ENCODE measurements at regions not wholly inside any gene's neighbourhood (a gene's known extent, or its start where the extent isn't known, plus 50 kb on each side); places are given as distances from the start of the nearest gene placed in this dataset.
"Not testable (repeated sequence)": the region's sequence is repeated elsewhere in the genome, so short reads cannot be mapped to it uniquely, and the experiment has no call there.

DNA sequence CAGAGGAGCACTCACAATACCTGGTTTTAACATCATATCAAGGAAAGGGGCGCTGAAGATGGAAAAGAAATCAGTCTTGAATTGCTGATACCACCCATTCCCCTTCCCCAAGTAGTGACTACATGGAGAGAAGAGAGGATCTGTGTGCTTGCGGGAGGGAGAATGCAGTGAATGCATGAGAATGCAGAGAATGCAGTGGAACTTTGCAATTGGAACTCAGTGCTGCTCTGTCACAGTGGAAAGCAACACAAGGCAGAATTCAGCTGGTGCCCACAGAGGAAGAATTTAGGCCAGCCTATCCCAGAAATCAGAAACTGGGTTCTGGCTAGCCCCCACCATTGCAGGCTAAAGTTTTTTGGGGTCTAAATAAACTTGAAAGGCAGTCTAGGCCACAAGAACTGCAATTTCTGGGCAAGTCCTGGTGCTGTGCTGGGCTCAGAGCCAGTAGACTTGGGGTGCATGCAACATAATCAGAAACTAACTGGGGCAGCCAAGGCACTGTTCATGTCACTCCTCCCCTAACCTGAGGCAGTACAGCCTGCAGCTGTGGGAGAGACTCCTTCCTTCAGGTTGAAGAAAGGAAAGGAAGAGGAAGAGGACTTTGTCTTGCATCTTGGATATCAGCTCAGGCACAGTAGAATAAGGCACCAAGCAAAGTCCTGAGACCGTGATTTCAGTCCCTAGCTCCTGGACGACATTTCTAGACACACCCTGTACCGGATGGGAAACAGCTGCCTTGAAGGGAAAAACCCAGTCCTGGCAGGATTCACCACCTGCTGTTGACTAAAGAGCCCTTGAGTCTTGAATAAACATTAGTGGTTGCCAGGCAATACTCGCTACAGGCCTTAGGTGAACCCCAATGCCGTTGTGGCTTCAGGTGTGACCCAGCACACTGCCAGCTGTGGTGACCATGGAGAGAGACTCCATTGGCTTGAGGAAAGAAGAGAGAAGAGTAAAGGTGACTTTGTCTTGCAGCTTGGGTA is 329.3 kb downstream of the TBL1XR1 start:
- DNase-seq: no peak

DNA sequence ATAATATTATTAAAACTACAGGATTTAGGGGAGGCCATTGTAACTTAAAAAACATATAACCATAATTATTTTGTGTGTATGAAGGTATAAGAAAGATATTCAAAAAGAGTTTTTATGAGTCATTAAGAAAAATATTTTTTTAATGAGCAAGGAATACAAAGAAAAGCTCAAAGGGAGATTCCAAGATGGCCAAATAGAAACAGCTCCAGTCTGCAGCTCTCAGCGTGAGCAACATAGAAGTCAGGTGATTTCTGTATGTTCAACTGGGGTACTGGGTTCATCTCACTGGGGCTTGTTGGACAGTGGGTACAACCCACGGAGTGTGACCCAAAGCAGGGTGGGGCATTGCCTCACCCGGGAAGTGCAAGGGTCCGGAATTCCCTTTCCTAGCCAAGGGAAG is 336.1 kb downstream of the TBL1XR1 start:
- DNase-seq: no peak

DNA sequence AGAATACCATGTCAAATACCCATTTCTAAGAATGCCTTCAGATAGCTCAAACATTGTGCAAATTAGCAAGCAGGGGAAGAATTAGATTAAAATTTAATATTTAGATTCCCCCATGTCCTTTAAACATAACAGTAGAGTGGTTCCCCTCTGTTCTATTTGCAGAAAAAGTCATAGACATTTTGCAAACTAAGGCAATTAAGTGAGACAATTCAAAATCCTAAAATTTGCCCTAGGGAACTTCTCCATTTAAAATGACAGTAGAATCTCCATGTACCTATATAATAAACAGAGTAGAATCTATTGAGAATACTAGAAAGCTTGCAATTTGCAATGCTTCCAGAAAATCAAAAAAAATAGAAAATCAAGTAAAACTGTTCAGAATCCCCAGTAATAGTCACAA is 340.6 kb downstream of the TBL1XR1 start:
- DNase-seq: no peak

DNA sequence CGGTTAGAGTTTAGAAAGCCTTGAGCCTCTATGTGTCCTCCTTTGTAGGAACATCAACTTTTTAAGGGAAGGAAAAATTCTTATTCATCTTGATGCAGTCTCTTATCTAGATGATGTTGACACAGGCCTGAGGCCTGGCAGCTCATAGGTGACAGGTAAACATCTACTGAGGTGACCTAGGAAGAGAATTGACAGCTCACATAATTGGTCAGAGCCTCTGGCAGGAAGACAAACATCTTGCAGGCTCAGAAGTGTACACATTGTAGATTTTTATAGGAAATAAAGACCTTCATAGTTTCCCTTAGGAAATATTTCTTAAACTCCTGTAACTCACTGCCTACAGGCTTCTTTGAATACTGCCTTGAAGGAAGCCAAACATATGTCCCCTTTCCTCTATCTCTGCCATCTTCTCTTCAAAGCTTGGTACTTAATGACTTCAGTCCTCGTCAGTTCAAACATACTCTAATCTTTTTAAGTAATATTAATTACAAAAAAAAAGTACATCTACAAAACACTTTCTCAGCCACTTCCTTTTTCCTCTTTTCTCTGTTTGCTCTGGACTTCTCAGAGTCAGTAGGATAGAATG is 341.3 kb downstream of the TBL1XR1 start:
- no peak for DNase-seq

DNA sequence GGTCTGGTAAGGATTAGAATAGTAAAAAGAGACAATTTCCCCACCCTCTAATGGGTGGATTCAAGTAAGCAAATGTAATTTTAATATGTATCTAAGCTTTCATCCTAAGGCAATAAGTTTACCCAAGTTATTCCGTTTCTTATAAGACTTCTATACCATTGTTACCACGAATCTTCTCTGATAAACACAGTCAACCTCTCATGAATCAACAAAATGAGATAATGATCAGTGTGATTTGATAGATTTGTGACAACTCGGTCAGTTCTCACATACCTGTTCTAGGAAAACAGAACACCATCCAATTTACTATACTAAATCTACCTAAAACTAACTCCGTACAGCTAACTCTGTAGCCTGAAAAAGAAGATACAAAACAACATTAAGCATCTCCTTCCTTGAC is 342.1 kb downstream of the TBL1XR1 start:
- no peak for DNase-seq

DNA sequence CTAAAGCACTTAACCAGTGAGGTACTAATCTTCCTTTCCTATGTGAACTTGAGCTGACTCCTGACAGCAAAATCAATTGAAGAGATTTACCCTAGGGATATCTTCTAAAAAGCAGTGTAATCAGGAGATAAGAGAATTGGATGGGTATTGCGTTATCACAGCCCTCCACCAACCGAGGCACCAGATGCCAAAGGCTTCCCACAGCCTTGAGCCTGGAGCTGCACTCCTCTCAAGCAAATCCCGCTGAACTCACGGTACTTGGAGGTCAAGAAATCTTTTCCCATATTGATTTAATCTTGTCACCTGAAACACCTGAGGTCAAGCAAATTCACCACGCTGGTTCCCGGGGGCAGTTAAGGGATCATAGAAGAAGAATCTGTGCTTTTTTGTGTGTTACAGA is 346.8 kb downstream of the TBL1XR1 start:
- DNase-seq: no peak

DNA sequence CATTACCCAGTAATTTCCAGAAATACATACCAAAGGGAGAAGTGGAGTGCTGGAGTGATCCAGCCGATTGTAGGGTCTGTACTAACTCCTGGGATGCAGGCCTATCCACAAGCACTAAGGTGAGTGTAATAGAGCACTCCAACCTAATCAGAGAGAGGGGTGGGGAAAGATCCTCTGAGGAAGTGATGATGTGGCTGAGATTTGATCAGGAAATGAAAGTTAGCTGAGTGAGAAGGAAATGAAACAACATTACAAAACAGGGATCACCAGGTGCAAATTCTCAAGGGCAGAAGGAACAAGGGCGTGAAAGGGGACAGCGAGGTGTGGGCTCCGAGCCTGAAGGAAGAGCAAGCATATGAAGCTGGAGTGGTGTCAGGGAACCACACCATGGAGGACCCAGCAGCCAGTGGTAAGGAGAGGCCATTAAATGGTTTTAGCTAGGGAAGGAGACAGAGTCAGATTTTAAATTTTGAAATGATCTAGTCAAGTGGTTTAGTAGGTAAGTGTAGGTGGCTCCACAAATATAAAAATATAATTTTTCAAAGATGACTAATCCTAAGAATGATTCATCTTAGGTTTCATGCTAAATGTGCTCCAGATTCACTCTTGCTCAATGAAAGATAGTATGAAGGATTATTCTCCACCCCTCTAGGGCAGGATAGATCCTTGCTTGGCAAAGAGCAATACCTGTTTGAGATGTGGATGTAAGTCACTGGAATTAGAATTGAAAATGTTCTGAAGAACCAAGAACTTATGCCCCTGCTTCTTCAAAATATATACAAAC is 348.7 kb downstream of the TBL1XR1 start:
- no peak for DNase-seq

DNA sequence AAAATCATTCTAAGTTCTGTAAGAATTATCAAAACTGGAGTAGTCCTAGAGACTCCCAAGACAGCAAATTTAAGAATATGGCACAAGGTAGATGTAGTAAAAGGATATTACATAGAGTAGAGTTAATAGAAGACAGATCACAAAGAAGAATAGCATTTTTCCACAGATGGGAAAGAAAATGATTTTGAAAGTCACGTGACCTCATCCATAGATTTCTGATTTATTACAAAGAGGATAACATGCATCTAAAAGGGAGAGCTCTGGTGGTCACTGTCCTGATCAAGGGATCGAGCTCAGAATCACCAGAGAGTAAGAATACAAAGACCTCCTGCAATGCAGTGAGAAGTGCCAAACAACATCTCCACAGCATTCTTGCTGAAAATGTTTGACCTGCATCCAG is 354.4 kb downstream of the TBL1XR1 start:
- no peak for DNase-seq

DNA sequence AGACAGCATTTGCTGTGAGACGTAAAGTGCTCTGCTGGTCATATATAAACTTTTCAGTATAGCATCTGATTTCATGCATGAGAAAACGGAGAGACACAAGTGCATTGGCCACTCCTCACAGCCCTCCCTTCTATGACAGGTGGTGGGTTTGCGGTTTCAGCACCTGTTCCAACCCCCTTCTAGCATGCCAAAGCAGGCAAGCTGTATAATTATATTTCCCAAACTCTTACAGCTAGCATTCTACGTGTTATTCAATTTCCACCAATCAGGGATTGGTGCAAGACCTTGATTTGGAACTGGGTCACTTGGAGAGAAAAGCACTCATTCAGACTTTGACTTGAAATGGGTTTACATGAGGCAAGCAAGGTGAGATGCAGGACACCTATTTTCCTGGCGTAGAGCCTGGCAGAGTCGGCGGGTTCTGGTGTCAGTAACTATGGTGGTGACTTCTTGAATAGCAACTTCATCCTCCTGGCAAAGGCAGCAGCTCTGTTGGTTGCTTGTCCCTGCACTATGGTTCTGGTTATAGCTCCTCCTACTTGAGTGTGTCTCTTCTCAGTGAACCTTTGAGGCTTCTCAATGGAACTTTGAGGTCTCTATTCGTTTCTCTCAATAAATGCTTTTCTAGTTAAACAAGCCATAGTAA is 356.5 kb downstream of the TBL1XR1 start:
- DNase-seq: no peak

DNA sequence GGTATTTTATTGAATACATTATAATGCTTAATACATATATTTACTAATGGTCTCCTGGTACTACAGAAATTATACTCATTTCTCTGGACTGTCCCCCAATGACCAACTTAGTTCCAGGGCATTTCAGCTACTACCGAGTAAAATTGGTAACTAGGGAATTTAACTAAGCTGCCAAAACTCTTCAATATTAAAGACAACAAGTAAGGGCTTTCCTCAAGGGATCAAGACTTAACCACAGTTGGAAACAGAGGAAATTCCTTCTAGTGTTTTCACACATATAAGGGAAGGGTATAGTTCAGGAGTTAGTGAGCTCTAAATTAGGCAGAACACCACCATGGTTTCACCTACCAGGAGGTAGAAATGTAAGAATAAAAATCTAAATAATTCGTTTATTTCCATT is 357.4 kb downstream of the TBL1XR1 start:
- no peak for DNase-seq

DNA sequence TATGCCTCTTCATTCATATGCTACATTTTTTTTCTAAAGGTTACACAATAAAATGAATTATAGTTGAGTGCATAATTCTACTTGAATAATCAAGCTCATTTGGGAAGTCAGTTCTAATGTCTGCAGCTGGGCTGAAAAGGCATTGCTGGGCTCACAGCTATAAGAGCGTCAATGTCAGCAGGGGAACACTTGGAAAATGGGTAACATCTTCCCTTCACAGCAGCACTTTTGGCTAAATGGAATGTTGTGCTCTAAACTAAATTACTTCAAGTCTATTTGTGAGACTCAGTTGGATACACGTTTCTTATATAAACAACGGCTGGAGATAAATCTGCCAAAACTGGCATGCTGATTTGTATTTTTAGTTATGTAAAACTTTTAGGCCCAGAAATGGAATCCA is 357.8 kb downstream of the TBL1XR1 start:
- no peak for DNase-seq

DNA sequence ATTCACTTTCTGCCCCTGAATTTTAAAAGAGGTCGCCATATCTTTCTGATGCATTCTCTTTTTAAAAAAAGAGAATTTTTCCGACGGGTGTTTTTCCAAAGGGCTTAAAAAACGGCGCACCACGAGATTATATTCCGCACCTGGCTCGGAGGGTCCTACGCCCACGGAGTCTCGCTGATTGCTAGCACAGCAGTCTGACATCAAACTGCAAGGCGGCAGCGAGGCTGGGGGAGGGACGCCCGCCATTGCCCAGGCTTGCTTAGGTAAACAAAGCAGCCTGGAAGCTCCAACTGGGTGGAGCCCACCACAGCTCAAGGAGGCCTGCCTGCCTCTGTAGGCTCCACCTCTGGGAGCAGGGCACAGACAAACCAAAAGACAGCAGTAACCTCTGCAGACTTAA is 370.0 kb downstream of the TBL1XR1 start:
- not testable (repeated sequence) for DNase-seq

DNA sequence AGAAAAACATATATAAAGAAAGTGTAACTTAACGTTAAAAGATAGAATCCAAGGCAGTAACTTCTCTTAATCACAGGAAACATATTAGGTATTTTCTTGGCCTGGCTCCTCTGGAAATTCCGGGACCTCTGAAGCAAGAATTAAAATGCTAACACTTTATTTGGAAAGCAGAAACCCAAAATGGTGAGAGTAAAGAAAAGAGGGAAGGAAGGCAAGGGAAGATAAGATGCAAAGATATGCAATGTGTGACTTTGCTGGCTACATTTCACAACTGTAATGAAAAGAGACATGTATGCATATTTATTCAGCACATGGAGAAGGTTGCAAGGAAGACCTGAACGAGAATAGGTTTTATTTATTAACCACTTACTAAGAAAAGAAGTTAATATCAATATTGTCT is 372.5 kb downstream of the TBL1XR1 start:
- DNase-seq: no peak

DNA sequence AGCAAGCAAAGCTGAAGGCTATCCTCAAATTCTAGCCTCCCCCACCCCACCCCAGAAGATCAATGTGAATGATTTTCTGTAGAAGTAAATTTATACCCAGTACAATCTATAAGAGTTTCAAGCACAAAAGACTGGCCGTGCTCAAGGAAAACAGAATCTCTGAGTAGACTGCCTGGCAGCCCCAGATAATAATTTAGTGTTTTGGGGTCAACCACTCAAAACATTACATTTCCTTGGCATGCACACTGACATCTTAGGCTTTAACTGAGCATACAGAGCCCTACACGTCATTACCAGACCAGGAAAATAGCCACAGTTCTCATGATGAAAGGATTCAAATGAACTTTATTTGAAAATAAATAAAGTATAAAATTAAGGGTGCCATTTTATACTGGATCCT is 376.5 kb downstream of the TBL1XR1 start:
- no peak for DNase-seq

DNA sequence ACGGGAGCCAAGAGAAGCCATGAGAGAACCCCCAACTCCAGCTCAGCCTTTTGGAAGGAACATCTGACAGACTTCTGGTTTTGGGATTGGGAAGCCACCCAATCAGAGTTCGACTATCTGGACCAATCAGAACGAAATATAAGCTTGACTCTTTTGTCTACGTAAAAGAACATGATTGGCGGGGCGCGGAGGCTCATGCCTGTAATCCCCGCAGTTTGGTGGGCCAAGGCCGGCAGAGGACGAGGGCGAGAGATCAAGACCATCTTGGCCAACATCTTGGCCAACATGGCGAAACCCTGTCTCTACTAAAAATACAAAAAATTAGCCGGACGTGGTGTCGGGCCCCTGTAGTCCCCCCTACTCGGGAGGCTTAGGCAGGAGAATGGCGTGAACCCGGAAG is 380.3 kb downstream of the TBL1XR1 start:
- DNase-seq: no peak

DNA sequence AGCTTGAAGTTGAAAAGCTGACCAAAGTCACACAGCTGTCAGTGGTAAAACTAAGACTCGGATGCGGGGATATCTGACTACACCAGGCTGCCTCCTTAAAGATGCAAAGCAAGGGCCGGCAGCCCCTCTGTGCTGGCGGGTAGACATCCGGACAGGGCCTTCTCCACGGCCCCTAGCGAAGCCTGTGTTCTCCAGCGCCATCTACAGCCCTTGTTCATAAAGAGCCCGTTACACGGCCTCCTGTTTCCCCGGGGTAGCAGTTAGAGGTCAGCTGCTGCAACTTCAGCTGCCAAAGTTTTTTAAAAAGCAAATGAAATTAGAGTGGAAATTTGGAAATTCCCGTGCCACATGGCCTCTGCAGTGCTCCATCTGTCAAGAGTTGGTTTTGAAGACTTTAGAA is 383.0 kb downstream of the TBL1XR1 start:
- DNase-seq: no peak

DNA sequence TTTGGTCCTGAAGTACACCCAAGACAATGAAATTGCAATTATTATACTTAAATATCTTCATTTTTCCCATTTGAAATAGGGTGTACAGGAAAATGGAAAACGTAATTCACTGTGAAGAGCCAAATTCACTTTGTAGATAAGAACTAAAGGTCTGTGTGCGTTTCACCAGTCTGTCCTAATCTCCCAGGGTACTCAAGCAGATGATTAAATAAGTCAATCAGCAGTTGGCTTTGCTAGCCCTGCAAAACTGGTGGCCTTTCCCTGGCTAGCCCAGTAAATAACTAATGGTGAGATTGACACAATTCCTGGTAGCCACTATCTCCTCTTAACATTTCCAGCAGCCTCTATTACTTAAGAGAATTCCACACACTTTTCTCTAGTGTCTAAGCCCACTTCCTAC is 389.3 kb downstream of the TBL1XR1 start:
- DNase-seq: no peak

DNA sequence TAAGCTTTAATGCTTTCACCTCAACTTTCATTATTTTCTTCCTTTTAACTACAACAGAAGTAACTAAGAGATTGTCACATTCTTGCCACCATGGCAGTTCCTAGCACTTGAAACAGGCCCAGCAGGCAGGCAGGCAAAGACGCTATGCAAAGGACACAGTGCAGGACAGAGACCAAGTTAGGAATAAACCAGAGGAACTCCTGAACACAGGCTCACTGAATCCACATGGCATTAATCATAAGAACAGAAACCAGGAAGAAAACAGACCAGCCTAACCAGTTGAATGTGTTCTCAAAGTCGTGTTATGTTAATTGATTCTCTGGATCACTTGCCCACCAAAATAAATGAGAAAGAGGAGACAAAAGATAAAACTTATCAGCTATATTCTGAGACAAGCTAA is 397.6 kb downstream of the TBL1XR1 start:
- DNase-seq: no peak

DNA sequence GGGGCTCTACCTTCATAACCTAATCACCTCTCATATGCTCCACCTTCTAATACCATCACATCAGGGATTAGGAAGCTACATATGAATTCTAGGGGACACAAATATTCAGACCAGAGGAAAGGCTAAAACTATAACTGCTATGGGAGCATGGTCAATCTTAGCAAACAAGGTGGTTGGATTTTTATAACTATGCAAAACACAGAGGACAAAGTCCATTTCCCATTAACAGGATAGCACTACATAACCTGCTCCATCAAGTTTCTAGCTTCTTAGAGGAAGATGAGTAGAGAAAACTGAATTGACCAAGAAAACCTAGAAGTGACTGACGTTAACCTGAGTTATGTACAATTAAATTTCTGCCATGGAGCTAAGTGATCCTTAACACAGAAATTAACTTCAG is 398.6 kb downstream of the TBL1XR1 start:
- DNase-seq: no peak

DNA sequence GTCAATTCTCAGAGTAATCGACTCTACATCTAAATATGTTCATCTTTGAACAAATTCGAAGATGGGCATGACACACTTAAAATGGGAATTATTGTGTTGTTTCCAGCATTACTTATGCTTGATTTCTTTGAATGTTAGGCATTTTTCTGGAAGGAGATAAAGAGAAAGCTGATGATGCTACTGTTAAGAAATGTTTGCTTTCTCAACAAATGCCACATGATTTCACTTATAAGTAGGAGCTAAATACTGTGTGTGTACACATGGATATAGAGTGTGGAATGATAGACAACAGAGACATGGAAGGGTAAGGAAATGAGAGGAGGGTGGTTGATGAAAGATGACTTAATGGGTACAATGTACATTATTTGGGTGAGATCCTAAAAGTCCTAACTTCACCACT is 400.9 kb downstream of the TBL1XR1 start:
- DNase-seq: no peak

DNA sequence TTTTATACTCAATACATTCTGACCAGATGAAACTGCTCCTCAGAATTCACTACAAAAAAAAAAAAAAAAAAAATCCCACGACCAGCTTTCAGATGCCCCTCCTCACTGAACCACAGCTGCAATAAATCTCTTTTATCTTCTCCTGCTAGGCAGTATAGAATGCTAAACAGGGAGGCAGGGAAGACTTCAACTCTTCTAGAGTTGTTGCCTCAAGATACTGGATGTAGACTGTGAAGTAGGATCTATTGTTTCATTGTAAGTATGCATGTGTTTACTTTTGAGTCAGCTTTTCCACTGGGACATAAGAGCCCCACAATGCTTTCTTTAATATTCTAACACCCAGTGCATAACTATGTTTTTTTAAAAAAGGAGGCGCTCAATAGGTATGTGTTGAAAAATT is 401.4 kb downstream of the TBL1XR1 start:
- no peak for DNase-seq

DNA sequence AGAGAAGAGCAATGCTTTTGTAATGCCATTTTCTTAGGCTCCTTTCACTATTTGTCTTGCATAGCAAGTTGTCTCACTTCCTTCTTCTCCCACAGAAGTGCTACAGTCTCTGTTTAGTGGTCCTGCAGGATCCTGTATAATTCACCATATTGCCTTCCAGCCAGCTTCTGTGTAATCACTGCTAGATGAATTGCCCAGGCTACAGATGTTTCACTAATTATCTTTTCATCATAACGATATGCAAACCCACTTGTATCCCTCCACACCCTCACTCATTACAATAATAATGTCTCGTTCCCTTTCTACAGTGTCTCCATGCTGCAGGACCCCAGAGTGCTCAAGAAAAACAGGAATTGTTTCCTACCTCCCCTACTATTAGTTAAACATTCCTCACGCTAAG is 402.9 kb downstream of the TBL1XR1 start:
- no peak for DNase-seq

DNA sequence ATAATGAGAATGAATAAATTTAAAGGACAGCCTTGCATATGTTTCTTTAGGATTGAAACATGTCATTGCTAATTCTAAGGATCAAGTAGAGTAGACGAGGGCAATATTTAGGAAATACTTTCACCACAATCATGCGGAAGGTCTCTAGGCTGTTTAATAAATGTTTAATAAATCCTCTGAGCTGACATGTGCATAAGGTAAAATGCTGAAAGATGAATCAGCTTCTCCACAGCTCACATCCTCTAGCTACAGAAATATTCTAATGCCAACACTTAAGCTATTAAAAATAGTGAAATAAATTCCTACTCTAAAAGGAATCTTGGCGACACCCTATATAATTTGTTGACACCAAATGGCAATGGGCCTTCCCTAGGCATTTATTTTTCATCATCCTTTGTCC is 407.3 kb downstream of the TBL1XR1 start:
- no peak for DNase-seq

Data from activated CD4-positive, alpha-beta T cell treated with anti-CD3 and anti-CD28 coated beads, Interleukin-2, amount 50 U/mL, for 1 hour (primary cell).